ENCODE measurements at regions not wholly inside any gene's neighbourhood (a gene's known extent, or its start where the extent isn't known, plus 50 kb on each side); places are given as distances from the start of the nearest gene placed in this dataset.

GRCh38 chr18:75123113-75123512, 85.8 kb downstream of the PTGR3 start:
- TF ChIP-seq CTCF (IDR thresholded peaks at IDR 0.05): no peak
- no peak for TF ChIP-seq POLR2AphosphoS5 (IDR thresholded peaks at IDR 0.05)
- TF ChIP-seq POLR2A (IDR thresholded peaks at IDR 0.05; ENCODE audit: low read depth): no peak
- TF ChIP-seq EP300 (IDR thresholded peaks at IDR 0.05): no peak

All from esophagus muscularis mucosa (tissue), 4 donors.